ENCODE measurements at regions not wholly inside any gene's neighbourhood (a gene's known extent, or its start where the extent isn't known, plus 50 kb on each side); places are given as distances from the start of the nearest gene placed in this dataset.

DNA sequence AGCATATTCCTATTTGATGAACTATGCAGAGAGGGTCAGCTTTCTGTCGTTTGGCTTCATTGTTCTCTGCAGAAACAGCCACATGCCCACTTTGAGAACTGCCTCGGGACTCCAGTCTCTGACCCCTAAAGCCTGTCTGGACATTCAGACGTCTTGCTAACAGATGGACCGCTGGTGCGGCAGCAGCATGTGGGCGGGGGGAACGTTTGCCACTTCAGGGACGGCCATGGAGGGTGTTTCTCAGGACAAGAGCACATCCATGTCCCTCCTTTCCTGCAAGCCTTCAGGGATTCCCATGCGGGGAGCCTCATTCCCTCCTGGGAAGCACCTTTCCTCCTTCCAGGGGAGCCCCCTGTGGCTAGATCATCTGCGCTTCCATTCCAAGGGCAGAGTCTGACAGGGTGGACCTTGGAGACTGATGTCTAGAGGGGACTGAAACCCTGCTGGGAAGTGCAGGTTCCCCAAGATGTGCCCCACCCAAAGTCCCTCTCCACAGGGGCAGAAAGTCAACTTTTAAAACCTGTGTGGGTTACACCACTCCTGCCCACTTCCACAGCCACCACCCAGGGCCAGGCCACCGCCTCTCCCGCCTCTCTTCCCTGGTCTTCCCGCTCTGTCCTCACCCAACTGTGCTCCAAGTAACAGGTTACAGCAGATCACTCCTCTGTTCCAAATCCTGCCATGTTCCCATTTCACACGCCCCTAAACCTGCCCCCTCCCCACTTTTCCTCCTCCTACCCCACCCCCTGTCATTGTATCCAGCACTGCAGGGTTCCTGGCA is 94.8 kb upstream of the PMEPA1 start:
- intact Hi-C loops (cut with DNase I), result no loop called here
- peak; percentile 58 for DNase-seq (ENCODE audit: low spot score)

GRCh38 chr20:57803508-57804005 is 93.7 kb upstream of the PMEPA1 start:
- intact Hi-C loops (cut with DNase I), result no loop called here
- peak; percentile 49 for DNase-seq (ENCODE audit: low spot score)

DNA sequence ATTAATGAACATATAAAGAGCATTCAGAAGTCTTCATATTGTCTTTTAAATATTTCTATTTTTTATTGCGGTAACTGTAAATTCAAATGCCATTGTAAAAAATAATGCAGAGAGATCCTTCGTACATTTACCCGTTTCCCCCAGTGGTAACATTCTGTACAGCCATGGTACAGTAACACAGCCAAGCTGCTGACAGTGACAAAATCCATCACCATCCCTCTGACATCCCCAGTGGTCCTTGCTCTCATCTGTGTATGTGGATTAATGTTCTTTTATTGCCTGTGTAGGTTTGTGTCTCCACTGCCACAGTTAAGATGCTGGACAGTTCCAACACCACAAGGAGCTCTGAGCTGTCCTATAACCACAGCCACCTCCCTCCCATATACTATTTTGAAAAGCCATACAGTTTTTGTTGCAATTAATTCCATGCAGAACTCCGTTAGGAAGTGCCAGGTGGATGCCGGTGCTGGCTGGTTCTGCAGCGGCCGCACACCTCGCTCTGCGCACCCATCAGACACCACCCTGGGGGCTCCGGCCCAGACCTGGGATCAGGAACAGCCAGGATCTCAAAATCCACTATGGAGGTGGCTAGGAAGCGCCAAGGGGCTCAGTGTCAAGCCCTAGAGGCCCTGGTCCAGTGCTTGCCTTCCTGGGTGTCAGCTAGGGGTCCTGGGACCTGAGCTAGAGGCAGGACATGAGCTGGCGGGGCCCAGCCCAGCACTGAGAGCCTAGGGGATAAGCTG is 93.1 kb upstream of the PMEPA1 start:
- DNase-seq (ENCODE audit: low spot score), result peak; percentile 72
- intact Hi-C loops (cut with DNase I), result no loop called here

DNA sequence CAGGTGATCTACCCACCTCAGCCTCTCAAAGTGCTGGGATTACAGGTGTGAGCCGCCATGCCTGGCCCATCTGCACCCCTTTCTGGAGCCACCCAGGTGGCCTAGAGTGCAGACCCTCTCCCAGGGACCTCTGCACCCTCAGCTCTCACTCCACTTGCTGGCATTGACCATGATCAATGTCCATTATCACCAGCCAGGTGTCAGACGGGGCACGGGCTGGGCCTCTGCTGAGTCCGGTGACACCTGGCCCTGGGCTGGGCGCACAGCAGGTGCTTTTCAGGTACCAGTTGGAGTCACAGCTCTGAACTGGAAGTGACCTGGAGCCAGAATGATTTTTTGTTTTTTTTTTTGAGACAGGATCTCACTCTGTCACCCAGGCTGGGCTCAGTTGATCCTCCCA is 91.8 kb upstream of the PMEPA1 start:
- intact Hi-C loops (cut with DNase I), result no loop called here
- peak; percentile 67 for DNase-seq (ENCODE audit: low spot score)

- peak; percentile 25 for DNase-seq (ENCODE audit: low spot score)
- intact Hi-C loops (cut with DNase I), result no loop called here
These were observed 91.1 kb upstream of the PMEPA1 start for GRCh38 chr20:57800791-57801430.

- DNase-seq (ENCODE audit: low spot score), result no peak
- intact Hi-C loops (cut with DNase I), result no loop called here
These were observed 87.6 kb upstream of the PMEPA1 start for GRCh38 chr20:57797401-57797800.

- intact Hi-C loops (cut with DNase I), result no loop called here
- peak; percentile 19 for DNase-seq (ENCODE audit: low spot score)
These were observed 86.3 kb upstream of the PMEPA1 start for GRCh38 chr20:57795977-57796560.

GRCh38 chr20:57795342-57795697 is 85.5 kb upstream of the PMEPA1 start:
- peak; percentile 49 for DNase-seq (ENCODE audit: low spot score)
- intact Hi-C loops (cut with DNase I), result no loop called here

DNA sequence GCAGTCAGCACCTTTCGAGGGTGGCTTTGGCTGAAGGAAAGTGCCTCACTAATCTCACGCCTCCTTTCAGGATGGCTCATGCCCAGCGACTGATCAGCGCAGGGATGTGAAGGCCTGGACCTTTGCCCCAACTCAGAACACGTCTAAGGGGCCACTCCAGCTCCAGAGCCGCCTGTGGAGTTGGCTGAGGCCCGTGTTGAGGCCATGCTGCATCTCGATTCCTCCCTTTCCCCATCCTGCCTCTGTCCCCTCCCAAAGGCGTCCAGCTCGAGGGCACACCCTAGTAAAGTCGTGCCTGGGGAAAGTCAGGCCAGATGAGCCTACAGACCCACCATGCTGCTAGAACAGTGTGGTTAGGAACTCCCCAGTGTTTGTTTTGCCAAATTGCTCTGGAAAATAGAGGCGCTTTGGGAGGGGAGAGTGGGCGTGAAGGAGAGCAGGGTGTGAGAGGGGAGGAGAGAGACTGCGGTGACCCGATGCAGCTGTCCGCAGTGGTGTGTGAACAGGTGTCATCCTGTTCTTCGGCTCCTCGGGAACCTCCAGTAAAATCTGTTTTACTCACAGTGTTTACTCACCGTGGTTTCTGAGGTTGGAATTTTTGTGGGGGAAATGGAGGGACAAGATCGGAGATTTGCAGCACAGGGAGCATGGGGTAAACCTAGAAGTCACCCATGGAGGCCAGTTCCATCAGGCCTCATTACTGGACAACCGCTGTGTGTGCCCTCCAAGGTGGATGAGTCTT is 85.0 kb upstream of the PMEPA1 start:
- peak; percentile 62 for DNase-seq (ENCODE audit: low spot score)
- intact Hi-C loops (cut with DNase I), result no loop called here

GRCh38 chr20:57794036-57794435 is 84.2 kb upstream of the PMEPA1 start:
- intact Hi-C loops (cut with DNase I), result no loop called here
- no peak for DNase-seq (ENCODE audit: low spot score)

DNA sequence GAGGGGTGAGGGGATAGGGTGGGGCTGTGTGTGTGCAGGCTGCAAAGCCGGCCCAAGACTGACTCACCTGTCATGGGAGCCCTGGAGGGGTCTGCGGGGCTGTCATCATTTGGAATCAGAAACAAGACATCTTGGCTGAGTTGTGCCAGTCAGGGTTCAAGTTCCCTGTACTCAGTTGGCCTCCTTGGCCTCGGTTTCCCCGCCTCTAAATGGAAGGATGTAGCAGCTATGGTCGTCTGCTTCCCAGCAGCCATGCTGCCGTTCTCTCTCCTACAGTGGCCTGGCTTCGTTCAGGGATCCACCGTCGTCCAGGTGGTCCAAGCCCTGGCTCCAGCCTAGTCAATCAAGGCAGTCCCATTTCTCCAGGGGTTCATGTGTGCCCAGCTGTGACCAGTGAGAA is 83.6 kb upstream of the PMEPA1 start:
- intact Hi-C loops (cut with DNase I), result no loop called here
- peak; percentile 62 for DNase-seq (ENCODE audit: low spot score)

- intact Hi-C loops (cut with DNase I), result no loop called here
- DNase-seq (ENCODE audit: low spot score), result peak; percentile 53
These were observed 82.7 kb upstream of the PMEPA1 start for GRCh38 chr20:57792386-57793080.

GRCh38 chr20:57791966-57792365 is 82.2 kb upstream of the PMEPA1 start:
- intact Hi-C loops (cut with DNase I), result no loop called here
- peak; percentile 64 for DNase-seq (ENCODE audit: low spot score)

DNA sequence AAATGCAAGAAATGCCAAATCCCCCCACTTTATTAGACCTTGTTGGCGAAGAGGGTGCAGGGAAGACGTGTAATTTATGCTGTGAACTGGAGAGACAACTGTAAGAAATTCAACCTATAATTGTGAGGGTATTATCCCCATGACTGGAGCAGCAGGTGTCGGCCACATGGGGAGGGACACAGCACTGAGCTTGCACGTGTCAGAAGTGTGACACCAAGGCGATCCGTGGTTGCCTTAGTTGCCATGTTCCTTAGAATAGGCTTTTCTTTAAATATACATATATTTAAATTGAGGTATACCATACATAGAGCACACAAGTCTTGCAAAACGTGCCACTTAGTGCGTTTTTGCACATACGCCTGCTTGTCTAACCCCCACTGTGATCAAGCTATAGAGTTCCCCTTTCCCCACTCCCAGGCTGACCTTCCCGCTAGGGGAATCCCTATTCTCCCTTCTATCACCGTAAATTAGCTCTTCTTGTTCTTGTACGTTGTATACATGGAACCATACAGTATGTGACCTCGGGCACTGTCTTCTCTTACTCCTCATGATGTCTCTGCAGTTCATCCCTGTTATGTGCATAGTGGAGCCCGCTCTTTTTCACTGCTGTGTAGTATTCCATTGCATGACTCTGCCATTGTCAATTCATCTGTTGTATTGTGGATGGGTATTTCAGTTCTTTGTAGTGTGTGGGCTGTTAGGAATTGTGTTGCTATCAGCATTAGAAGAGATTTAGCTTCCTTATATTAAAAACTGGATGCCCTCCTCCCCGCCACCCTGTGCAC is 81.6 kb upstream of the PMEPA1 start:
- intact Hi-C loops (cut with DNase I), result no loop called here
- peak; percentile 28 for DNase-seq (ENCODE audit: low spot score)

- intact Hi-C loops (cut with DNase I), result no loop called here
- peak; percentile 13 for DNase-seq (ENCODE audit: low spot score)
These were observed 80.4 kb upstream of the PMEPA1 start for GRCh38 chr20:57790176-57790575.

DNA sequence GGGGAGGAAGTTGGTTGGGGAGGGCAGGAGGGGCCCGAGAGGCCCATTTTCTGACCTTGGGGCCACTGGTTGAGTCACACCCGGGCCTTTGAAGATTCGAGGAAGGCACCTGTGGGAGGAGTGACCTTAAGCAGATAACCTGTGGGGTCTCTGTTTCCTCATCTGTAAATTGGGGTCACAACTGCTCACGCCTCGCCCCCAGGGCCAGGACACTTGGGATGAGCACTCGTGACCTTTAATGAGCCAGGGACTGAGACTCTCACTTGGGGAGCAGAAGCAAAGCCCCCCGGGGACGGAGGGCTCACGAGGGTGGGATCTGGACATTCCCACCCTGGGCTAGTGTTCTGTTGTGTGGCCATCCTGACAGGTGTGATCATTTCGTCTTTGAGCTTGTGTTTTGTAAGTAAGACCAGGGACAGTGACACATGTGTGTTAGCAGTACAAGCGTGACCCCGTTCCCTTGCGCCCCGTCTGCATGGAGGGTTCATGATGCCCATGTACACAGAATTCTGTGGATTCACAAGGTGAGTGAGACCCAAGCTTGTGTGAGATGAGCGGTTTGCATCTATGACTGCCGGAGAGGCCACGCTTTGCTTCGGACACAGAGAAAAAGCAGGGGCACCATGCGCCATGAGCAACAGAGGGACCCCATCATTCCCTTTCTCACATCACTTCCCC is 79.3 kb upstream of the PMEPA1 start:
- intact Hi-C loops (cut with DNase I), result no loop called here
- DNase-seq (ENCODE audit: low spot score), result peak; percentile 46

GRCh38 chr20:57787990-57788781 is 78.4 kb upstream of the PMEPA1 start:
- peak; percentile 75 for DNase-seq (ENCODE audit: low spot score)
- intact Hi-C loops (cut with DNase I), result no loop called here

All from posterior vena cava (tissue), 2 donors.